H1 (cell line): ENCODE measurements at regions not wholly inside any gene's neighbourhood (a gene's known extent, or its start where the extent isn't known, plus 50 kb on each side); places are given as distances from the start of the nearest gene placed in this dataset.

Source experiments
- CTCF ChIA-PET: fragments of 300-600 bp; sonication (Branson Sonifier 250); formaldehyde crosslinking; loops from one replicate; lab custom pipeline; 2021; ENCODE audit not compliant: partially characterized antibody; lab: Charles Lee
- POLR2A ChIA-PET: fragments of 300-600 bp; sonication (Branson Sonifier 250); formaldehyde crosslinking; loops from one replicate; lab custom pipeline; 2021; ENCODE audit warnings: inconsistent platforms; ENCODE audit not compliant: partially characterized antibody; lab: Charles Lee
- DNase-seq, 2 experiments: peaks; one replicate each; pipeline versions ENCODE4 v3.0.0 to v3.0.0-alpha.2; 2010 to 2022; ENCODE audit warnings: low spot score in 2 of 2, low read depth in 1 of 2, mixed read lengths in 1 of 2
- FAIRE-seq: peaks from 2 replicates; lab custom pipeline; 2011; peaks lifted over from hg19 to GRCh38; lab: Jason Lieb, UNC
- H2AFZ ChIP-seq: 2 replicates; pipeline ENCODE4 v1.8.1; 2012; ENCODE audit warnings: low read length, inconsistent platforms
- H2AK5ac ChIP-seq: 2 replicates; pipeline ENCODE4 v1.6.1; 2013; ENCODE audit warnings: low read depth, low read length
- H2BK120ac ChIP-seq: replicated peaks from 2 replicates; pipeline ENCODE3; 2013; ENCODE audit warnings: low read depth, low read length, inconsistent platforms
- H2BK12ac ChIP-seq: 2 replicates; pipeline ENCODE4 v1.6.1; 2013; ENCODE audit warnings: low read depth, low read length
- H2BK15ac ChIP-seq: 2 replicates; pipeline ENCODE4 v1.6.1; 2013; ENCODE audit warnings: low read length
- H2BK20ac ChIP-seq: 2 replicates; pipeline ENCODE4 v1.6.1; 2013; ENCODE audit warnings: low read length
- H2BK5ac ChIP-seq: 2 replicates; pipeline ENCODE4 v1.6.1; 2013; ENCODE audit warnings: low read depth, low read length
- H3K14ac ChIP-seq: 2 replicates; pipeline ENCODE4 v1.6.1; 2013; ENCODE audit warnings: inconsistent platforms; ENCODE audit not compliant: insufficient read length
- H3K18ac ChIP-seq: 2 replicates; pipeline ENCODE4 v1.6.1; 2013; ENCODE audit warnings: low read length; ENCODE audit errors: extremely low read depth
- H3K23ac ChIP-seq: 2 replicates; pipeline ENCODE4 v1.6.1; 2013; ENCODE audit warnings: inconsistent platforms; ENCODE audit not compliant: insufficient read length
- H3K23me2 ChIP-seq: 2 replicates; pipeline ENCODE4 v1.6.1; 2013; ENCODE audit warnings: low read depth, low read length
- H3K27ac ChIP-seq: 2 replicates; pipeline ENCODE4 v1.6.1; 2011; ENCODE audit warnings: low read depth, low read length, inconsistent platforms
- H3K27me3 ChIP-seq, 4 experiments: replicated peaks in 1 of 4; 1 replicate in 1 of 4; 2 replicates in 3 of 4; pipeline versions ENCODE4 v1.6.1 to v1.8.1; 2011 to 2013; ENCODE audit warnings: low read length in 3 of 4, mild to moderate bottlenecking in 3 of 4, inconsistent platforms in 2 of 4, mixed read lengths in 2 of 4, moderate library complexity in 1 of 4; ENCODE audit not compliant: control insufficient read depth in 3 of 4, insufficient read depth in 3 of 4; ENCODE audit errors: extremely low read depth in 1 of 4
- H3K36me3 ChIP-seq, 4 experiments: 2 replicates each; pipeline versions ENCODE4 v1.6.1 to v1.8.1; 2011 to 2013; ENCODE audit warnings: mild to moderate bottlenecking in 4 of 4, low read length in 3 of 4, moderate library complexity in 2 of 4, control low read depth in 1 of 4, inconsistent platforms in 1 of 4; ENCODE audit not compliant: insufficient read depth in 4 of 4, control insufficient read depth in 2 of 4
- H3K4ac ChIP-seq: replicated peaks from 2 replicates; pipeline ENCODE3; 2013; ENCODE audit warnings: low read length, low read depth, mixed read lengths, inconsistent platforms; ENCODE audit not compliant: insufficient read length
- H3K4me1 ChIP-seq, 4 experiments: replicated peaks in 1 of 4; 1 replicate in 1 of 4; 2 replicates in 3 of 4; pipeline versions ENCODE4 v1.6.1 to v1.8.1; 2011 to 2013; ENCODE audit warnings: low read length in 3 of 4, inconsistent platforms in 2 of 4, mixed read lengths in 1 of 4; ENCODE audit not compliant: insufficient read depth in 4 of 4, control insufficient read depth in 3 of 4
- H3K4me2 ChIP-seq, 2 experiments: 2 replicates each; pipeline versions ENCODE4 v1.6.1 to v1.8.1; 2011 to 2013; ENCODE audit warnings: low read depth in 2 of 2, low read length in 2 of 2, control low read depth in 1 of 2, inconsistent platforms in 1 of 2, mild to moderate bottlenecking in 1 of 2; ENCODE audit not compliant: insufficient read depth in 1 of 2
- H3K4me3 ChIP-seq, 4 experiments: fragments of 200-600, 300-600 bp in 1 of 4; sonication (generic), shearing (Covaris generic), sonication (Bioruptor Twin) in 1 of 4; 2 replicates each; pipeline versions ENCODE4 v1.5.1 to v1.8.1; 2011 to 2016; ENCODE audit warnings: low read length in 4 of 4, low read depth in 3 of 4, control low read depth in 2 of 4, inconsistent platforms in 2 of 4, mild to moderate bottlenecking in 2 of 4, mixed read lengths in 1 of 4, moderate library complexity in 1 of 4; ENCODE audit not compliant: insufficient read depth in 2 of 4; ENCODE audit errors: extremely low read depth in 1 of 4
- H3K56ac ChIP-seq: replicated peaks from 2 replicates; pipeline ENCODE3; 2013; ENCODE audit warnings: low read depth, mild to moderate bottlenecking, mixed read lengths, low read length, inconsistent platforms; ENCODE audit not compliant: insufficient read length
- H3K79me1 ChIP-seq: 2 replicates; pipeline ENCODE4 v1.6.1; 2013; ENCODE audit warnings: low read depth, low read length, control low read depth
- H3K79me2 ChIP-seq, 2 experiments: 2 replicates each; pipeline versions ENCODE4 v1.6.1 to v1.8.1; 2012 to 2013; ENCODE audit warnings: low read length in 2 of 2, mild to moderate bottlenecking in 2 of 2, inconsistent platforms in 1 of 2; ENCODE audit not compliant: insufficient read depth in 2 of 2, control insufficient read depth in 1 of 2
- H3K9ac ChIP-seq, 4 experiments: replicated peaks in 1 of 4; 1 replicate in 1 of 4; 2 replicates in 3 of 4; pipeline versions ENCODE4 v1.6.1 to v1.8.1; 2011 to 2013; ENCODE audit warnings: low read depth in 3 of 4, low read length in 3 of 4, control low read depth in 2 of 4, mild to moderate bottlenecking in 2 of 4, moderate library complexity in 2 of 4, inconsistent platforms in 1 of 4; ENCODE audit errors: extremely low read depth in 1 of 4
- H3K9me3 ChIP-seq, 2 experiments: 2 replicates each; pipeline versions ENCODE4 v1.6.1 to v1.8.1; 2012 to 2013; ENCODE audit warnings: mild to moderate bottlenecking in 2 of 2, moderate library complexity in 2 of 2, control low read depth in 1 of 2, inconsistent platforms in 1 of 2, low read depth in 1 of 2, low read length in 1 of 2, mixed read lengths in 1 of 2; ENCODE audit not compliant: insufficient read depth in 2 of 2
- H4K20me1 ChIP-seq, 2 experiments: replicated peaks in 1 of 2; 2 replicates each; pipeline versions ENCODE3 to v1.8.1; 2011 to 2013; ENCODE audit warnings: inconsistent platforms in 2 of 2, low read length in 2 of 2, mild to moderate bottlenecking in 1 of 2; ENCODE audit not compliant: insufficient read depth in 2 of 2, control insufficient read depth in 1 of 2
- H4K5ac ChIP-seq: 2 replicates; pipeline ENCODE4 v1.6.1; 2013; ENCODE audit warnings: low read length, low read depth, mixed read lengths, inconsistent platforms; ENCODE audit not compliant: insufficient read length
- H4K8ac ChIP-seq: 2 replicates; pipeline ENCODE4 v1.8.0; 2013; ENCODE audit warnings: mild to moderate bottlenecking, moderate library complexity, low read length, inconsistent platforms; ENCODE audit not compliant: insufficient read depth; ENCODE audit errors: extremely low read depth
- H4K91ac ChIP-seq: replicated peaks from 2 replicates; pipeline ENCODE3; 2013; ENCODE audit warnings: low read length, mixed read lengths, inconsistent platforms; ENCODE audit not compliant: insufficient read length
- BACH1 ChIP-seq: IDR thresholded peaks from 2 replicates; pipeline ENCODE4 v1.6.1; 2012; ENCODE audit warnings: low read length, improper control_type of control experiment
- CBX8 ChIP-seq: fragments of 300-800, 300-1000 bp; sonication (generic); IDR thresholded peaks from 2 replicates; pipeline ENCODE4 v1.7.1; 2016; ENCODE audit warnings: low read depth, low read length, borderline replicate concordance
- GABPA ChIP-seq: IDR thresholded peaks from 2 replicates; pipeline ENCODE4 v1.6.1; 2011; ENCODE audit warnings: mild to moderate bottlenecking, low read length, moderate library complexity, borderline replicate concordance; ENCODE audit not compliant: insufficient read depth
- MAFK ChIP-seq: IDR thresholded peaks from 2 replicates; pipeline ENCODE4 v1.6.1; 2012; ENCODE audit warnings: low read depth, mild to moderate bottlenecking, improper control_type of control experiment, low read length
- POLR2A ChIP-seq, 2 experiments: IDR thresholded peaks; 1 replicate in 1 of 2; 2 replicates in 1 of 2; pipeline ENCODE4 v1.6.1; 2011; ENCODE audit warnings: low read depth in 2 of 2, low read length in 2 of 2, mild to moderate bottlenecking in 2 of 2; ENCODE audit errors: control extremely low read depth in 1 of 2
- RXRA ChIP-seq: IDR thresholded peaks from 2 replicates; pipeline ENCODE4 v1.6.1; 2011; ENCODE audit warnings: low read depth, mild to moderate bottlenecking, low read length, moderate library complexity; ENCODE audit not compliant: insufficient read depth
- SAP30 ChIP-seq: fragments of 300-600 bp; sonication (generic); IDR thresholded peaks from 2 replicates; pipeline ENCODE4 v1.7.1; 2012; ENCODE audit warnings: low read length, moderate library complexity, mild to moderate bottlenecking, inconsistent platforms; ENCODE audit not compliant: insufficient read depth, insufficient replicate concordance
- SIX5 ChIP-seq: IDR thresholded peaks from 2 replicates; pipeline ENCODE4 v1.6.1; 2011; ENCODE audit warnings: mild to moderate bottlenecking, low read depth, low read length
- SP4 ChIP-seq: IDR thresholded peaks from 2 replicates; pipeline ENCODE4 v1.6.1; 2012; ENCODE audit warnings: low read length, inconsistent platforms
- TCF12 ChIP-seq: IDR thresholded peaks from 2 replicates; pipeline ENCODE4 v1.6.1; 2011; ENCODE audit warnings: low read depth, mild to moderate bottlenecking, low read length
- WGBS, 2 experiments: shearing (Covaris generic) in 1 of 2; methylation state at CpG; one replicate each; pipeline versions ENCODE4 v1.1.6 to v1.1.7; 2013 to 2015; ENCODE audit warnings: low lambda C conversion rate in 2 of 2, mixed read lengths in 2 of 2, inconsistent platforms in 1 of 2, low coverage in 1 of 2, missing lambda C conversion rate in 1 of 2; ENCODE audit not compliant: insufficient replicate concordance in 2 of 2, insufficient coverage in 1 of 2, insufficient read length in 1 of 2; ENCODE audit errors: extremely low coverage in 1 of 2, missing lambda C conversion rate in 1 of 2; 5-methylcytosine and 5-hydroxymethylcytosine counted together

DNA sequence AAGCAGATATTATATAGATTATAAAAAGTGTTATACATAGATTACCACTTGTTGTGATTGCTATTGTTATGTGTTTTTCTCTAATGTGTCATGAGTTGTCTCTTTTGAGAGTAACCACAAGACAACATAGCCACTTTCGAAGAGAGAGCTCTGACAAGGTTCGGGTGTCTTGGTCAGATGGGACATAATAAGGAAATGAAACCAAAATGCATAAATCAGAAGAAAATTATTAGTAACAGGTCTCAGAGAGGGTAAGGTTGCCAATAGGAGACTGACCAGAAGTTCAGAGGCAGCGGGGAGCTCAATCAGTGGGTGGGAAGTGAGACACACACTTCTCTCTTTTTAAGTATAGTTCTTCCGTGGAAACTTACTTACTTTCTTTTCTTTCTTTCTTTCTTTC lies 639.2 kb upstream of the POT1 start:
- FAIRE-seq (no peak), DNase-seq (no peak)
- H3K4me3 ChIP-seq = no peak overlapping the region
- no peak overlapping the region for H2BK5ac ChIP-seq
- no peak overlapping the region for H2BK12ac ChIP-seq
- no peaks in the 10 kb centered on the region for H3K36me3 ChIP-seq
- H2AFZ ChIP-seq = no peak overlapping the region
- CTCF ChIA-PET = no interaction called here
- H4K20me1 ChIP-seq = no peaks in the 10 kb centered on the region
- H2AK5ac ChIP-seq = no peak overlapping the region
- no peak overlapping the region for H4K91ac ChIP-seq
- H3K23ac ChIP-seq = no peak overlapping the region
- no peak overlapping the region for H3K27ac ChIP-seq
- H4K8ac ChIP-seq = no peak overlapping the region
- H3K79me2 ChIP-seq = no peaks in the 10 kb centered on the region
- H3K14ac ChIP-seq = no peak overlapping the region
- no peaks in the 10 kb centered on the region for H3K79me1 ChIP-seq
- no peak overlapping the region for H3K4ac ChIP-seq
- TF ChIP-seq POLR2A (IDR thresholded peaks at IDR 0.05; ENCODE audit: control extremely low read depth in 1 of 2, low read depth in 2 of 2, low read length in 2 of 2) = no peak
- no peak for TF ChIP-seq MAFK
- no peak for TF ChIP-seq SIX5
- TF ChIP-seq SAP30 = no peak
- no peak for TF ChIP-seq BACH1
- no peak for TF ChIP-seq RXRA
- no peak for TF ChIP-seq CBX8
- no peak for TF ChIP-seq TCF12
- no peak for TF ChIP-seq GABPA
- no peak for TF ChIP-seq SP4
- no peak overlapping the region for H2BK20ac ChIP-seq
- no peak overlapping the region for H2BK120ac ChIP-seq
- no peaks in the 10 kb centered on the region; a peak in 1 of 7 replicates for H3K4me1 ChIP-seq
- H3K23me2 ChIP-seq = no peaks in the 10 kb centered on the region
- POLR2A ChIA-PET = no interaction called here
- no peak overlapping the region for H2BK15ac ChIP-seq
- no peak overlapping the region for H3K18ac ChIP-seq
- no peak overlapping the region for H3K56ac ChIP-seq
- no peak overlapping the region for H3K4me2 ChIP-seq
- no peak overlapping the region for H4K5ac ChIP-seq
- H3K9me3 ChIP-seq = no peaks in the 10 kb centered on the region
- H3K27me3 ChIP-seq = no peaks in the 10 kb centered on the region
- H3K9ac ChIP-seq = no peak overlapping the region
- WGBS, 2 experiments = 84% methylated on average over 4 of the region's 4 CpGs; no CpG with 5 or more reads in 1 of the 2 experiments
